ENCODE measurements at regions not wholly inside any gene's neighbourhood (a gene's known extent, or its start where the extent isn't known, plus 50 kb on each side); places are given as distances from the start of the nearest gene placed in this dataset.

DNA sequence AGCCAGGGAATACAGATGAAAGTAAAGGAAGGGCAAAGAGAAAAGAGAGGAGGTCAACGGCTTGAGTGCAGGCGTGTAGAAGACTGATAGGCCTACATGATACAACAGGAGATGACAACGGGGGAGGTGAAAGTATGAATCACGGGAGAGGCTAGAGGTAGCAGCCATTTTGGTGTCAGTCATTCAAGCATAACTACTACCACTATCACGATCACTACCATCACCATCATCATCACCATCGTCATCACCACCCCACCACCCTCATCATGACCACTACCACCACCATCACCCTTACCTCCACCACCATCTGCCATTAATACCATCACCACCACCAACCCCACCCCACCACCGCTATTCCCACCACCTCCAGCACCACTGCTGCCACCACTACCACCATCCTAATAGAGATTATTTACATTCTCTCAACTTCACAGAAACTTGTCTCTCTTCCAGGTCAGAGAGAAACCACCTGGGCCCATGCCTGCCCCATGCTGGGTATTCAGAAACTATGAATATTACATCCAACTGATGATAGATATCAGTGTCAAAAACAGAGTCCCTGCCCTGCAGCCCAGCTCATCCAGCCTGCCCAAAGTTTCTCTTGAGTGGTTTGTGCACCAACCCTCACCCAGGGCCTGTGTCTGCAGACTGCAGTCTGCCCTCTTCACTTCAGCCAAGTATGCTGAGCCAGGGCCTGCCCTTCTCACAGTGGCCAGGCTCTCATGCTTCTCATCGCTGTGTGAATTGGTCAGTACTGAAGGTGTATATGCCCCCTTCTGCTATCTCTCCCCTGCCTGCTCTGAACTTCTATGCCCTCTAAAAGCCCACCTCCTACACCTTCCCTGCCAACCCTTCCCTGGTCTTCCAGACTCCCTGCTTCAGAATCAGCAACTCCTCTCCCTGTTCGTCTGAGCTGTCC, 215.6 kb upstream of the TLE3 start:
- H3K4me3 ChIP-seq: no peak overlapping the region
- intact Hi-C loops (cut with micrococcal nuclease) (no loop called here), in situ Hi-C loops (cut with MboI) (no loop called here)
- ChIA-PET POLR2A (interaction anchor here (0.6 to 1.0 kb wide), 2 partner anchors 12 to 175 kb away, joined by 3 read pairs; no protein-coding TSS in a partner anchor), CTCF (ENCODE audit: low intra/inter-chr PET ratio) (no interaction called here)
- H4K20me1 ChIP-seq (replicated peaks; ENCODE audit: control insufficient read depth, insufficient read depth, low read length): no peaks in the 10 kb centered on the region; the same call in 1 of the 2 replicates
- H3K27me3 ChIP-seq (ENCODE audit: control insufficient read depth in 2 of 2, insufficient read depth in 2 of 2, low read length in 2 of 2): peaks cover 18 to 44% of the 10 kb centered on the region in 2 experiments; a peak in 4 of 5 replicates
- H3K27ac ChIP-seq (ENCODE audit: extremely low read depth, low read depth, low read length): no peak overlapping the region
- no peak overlapping the region for H3K4me2 ChIP-seq (ENCODE audit: insufficient read depth, low read length)
- FAIRE-seq (no peak), ATAC-seq (no peak), DNase-seq (ENCODE audit: extremely low read depth in 1 of 4, low spot score in 3 of 4) (no peak)
- no peaks in the 10 kb centered on the region for H3K9me3 ChIP-seq (replicated peaks; ENCODE audit: control insufficient read depth, insufficient read depth, low read depth, low read length)
- WGBS (ENCODE audit: insufficient coverage, low coverage, missing lambda C conversion rate): 2% methylated on average over 8 of the region's 9 CpGs
- no peak overlapping the region for H3K9ac ChIP-seq (ENCODE audit: insufficient read depth in 1 of 2, low read depth in 2 of 2, low read length in 2 of 2)
- no peak overlapping the region for H2AFZ ChIP-seq (ENCODE audit: low read depth, low read length)
- no TSS peak for BruUV-seq (replicated peaks)
- no peak for TF ChIP-seq ZNF551 (CRISPR knock-in tag; IDR thresholded peaks at IDR 0.05)
- no peaks in the 10 kb centered on the region; a peak in 1 of 5 replicates for H3K4me1 ChIP-seq (replicated peaks in 1 of 2; ENCODE audit: control insufficient read depth in 2 of 2, insufficient read depth in 2 of 2, low read length in 2 of 2)
- no peaks in the 10 kb centered on the region for H3K79me2 ChIP-seq (ENCODE audit: control insufficient read depth, insufficient read depth, low read length)
- H3K36me3 ChIP-seq (ENCODE audit: control insufficient read depth, insufficient read depth, low read length): no peaks in the 10 kb centered on the region
- H3K9me1 ChIP-seq (ENCODE audit: control insufficient read depth, insufficient read depth, low read length): no peaks in the 10 kb centered on the region

DNA sequence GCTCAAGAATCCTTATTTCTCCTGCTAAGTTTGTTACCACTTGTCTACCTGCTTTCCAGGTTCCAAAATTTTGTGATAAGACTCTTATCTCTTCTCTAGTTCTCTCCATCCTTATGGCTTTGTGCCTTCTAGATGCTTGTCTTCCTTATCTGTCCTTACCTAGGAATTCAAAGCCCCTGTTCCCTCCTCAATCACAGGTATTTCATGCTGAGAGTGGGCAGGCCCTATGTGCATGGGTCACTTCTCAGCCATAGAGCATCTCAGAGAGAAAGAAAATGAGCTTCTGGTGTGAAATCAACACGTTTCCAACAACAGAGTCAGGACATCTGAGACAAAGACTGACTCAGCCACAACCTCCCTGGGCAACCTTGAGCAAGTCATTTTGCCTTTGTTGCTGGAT, 214.1 kb upstream of the TLE3 start:
- Histone ChIP-seq H3K9ac (ENCODE audit: insufficient read depth in 1 of 2, low read depth in 2 of 2, low read length in 2 of 2) (no peak overlapping the region), H3K27me3 (ENCODE audit: control insufficient read depth in 2 of 2, insufficient read depth in 2 of 2, low read length in 2 of 2) (peaks cover 11 to 29% of the 10 kb centered on the region in 2 experiments; a peak in 4 of 5 replicates), H2AFZ (ENCODE audit: low read depth, low read length) (no peak overlapping the region), H3K4me3 (no peak overlapping the region), H3K79me2 (ENCODE audit: control insufficient read depth, insufficient read depth, low read length) (no peaks in the 10 kb centered on the region), H4K20me1 (replicated peaks; ENCODE audit: control insufficient read depth, insufficient read depth, low read length) (no peaks in the 10 kb centered on the region; the same call in 1 of the 2 replicates), H3K4me2 (ENCODE audit: insufficient read depth, low read length) (no peak overlapping the region), H3K9me3 (replicated peaks; ENCODE audit: control insufficient read depth, insufficient read depth, low read depth, low read length) (no peaks in the 10 kb centered on the region), H3K9me1 (ENCODE audit: control insufficient read depth, insufficient read depth, low read length) (no peaks in the 10 kb centered on the region), H3K4me1 (replicated peaks in 1 of 2; ENCODE audit: control insufficient read depth in 2 of 2, insufficient read depth in 2 of 2, low read length in 2 of 2) (no peaks in the 10 kb centered on the region; a peak in 2 of 5 replicates), H3K27ac (ENCODE audit: extremely low read depth, low read depth, low read length) (no peak overlapping the region), H3K36me3 (ENCODE audit: control insufficient read depth, insufficient read depth, low read length) (no peaks in the 10 kb centered on the region)
- ChIA-PET CTCF (ENCODE audit: low intra/inter-chr PET ratio) (no interaction called here), POLR2A (no interaction called here)
- no peak for FAIRE-seq
- no TSS peak for BruUV-seq (replicated peaks)
- 0% methylated on average over 1 of the region's 1 CpG for WGBS (ENCODE audit: insufficient coverage, low coverage, missing lambda C conversion rate)
- intact Hi-C loops (cut with micrococcal nuclease) (no loop called here), in situ Hi-C loops (cut with MboI) (no loop called here)
- TF ChIP-seq KLF6 (CRISPR knock-in tag; IDR thresholded peaks at IDR 0.05; ENCODE audit: borderline replicate concordance) (no peak), ZNF695 (CRISPR knock-in tag; IDR thresholded peaks at IDR 0.05) (no peak), ZNF3 (CRISPR knock-in tag; IDR thresholded peaks at IDR 0.05) (no peak), PURB (CRISPR knock-in tag; IDR thresholded peaks at IDR 0.05; ENCODE audit: low read depth) (no peak)
- TF ChIP-seq, protein P1, sequence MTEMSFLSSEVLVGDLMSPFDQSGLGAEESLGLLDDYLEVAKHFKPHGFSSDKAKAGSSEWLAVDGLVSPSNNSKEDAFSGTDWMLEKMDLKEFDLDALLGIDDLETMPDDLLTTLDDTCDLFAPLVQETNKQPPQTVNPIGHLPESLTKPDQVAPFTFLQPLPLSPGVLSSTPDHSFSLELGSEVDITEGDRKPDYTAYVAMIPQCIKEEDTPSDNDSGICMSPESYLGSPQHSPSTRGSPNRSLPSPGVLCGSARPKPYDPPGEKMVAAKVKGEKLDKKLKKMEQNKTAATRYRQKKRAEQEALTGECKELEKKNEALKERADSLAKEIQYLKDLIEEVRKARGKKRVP (CRISPR knock-in tag; IDR thresholded peaks at IDR 0.05): no peak
- TF ChIP-seq, protein P2, sequence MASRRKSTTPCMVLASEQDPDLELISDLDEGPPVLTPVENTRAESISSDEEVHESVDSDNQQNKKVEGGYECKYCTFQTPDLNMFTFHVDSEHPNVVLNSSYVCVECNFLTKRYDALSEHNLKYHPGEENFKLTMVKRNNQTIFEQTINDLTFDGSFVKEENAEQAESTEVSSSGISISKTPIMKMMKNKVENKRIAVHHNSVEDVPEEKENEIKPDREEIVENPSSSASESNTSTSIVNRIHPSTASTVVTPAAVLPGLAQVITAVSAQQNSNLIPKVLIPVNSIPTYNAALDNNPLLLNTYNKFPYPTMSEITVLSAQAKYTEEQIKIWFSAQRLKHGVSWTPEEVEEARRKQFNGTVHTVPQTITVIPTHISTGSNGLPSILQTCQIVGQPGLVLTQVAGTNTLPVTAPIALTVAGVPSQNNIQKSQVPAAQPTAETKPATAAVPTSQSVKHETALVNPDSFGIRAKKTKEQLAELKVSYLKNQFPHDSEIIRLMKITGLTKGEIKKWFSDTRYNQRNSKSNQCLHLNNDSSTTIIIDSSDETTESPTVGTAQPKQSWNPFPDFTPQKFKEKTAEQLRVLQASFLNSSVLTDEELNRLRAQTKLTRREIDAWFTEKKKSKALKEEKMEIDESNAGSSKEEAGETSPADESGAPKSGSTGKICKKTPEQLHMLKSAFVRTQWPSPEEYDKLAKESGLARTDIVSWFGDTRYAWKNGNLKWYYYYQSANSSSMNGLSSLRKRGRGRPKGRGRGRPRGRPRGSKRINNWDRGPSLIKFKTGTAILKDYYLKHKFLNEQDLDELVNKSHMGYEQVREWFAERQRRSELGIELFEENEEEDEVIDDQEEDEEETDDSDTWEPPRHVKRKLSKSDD (conservative IDR thresholded peaks at IDR 0.05; ENCODE audit: low read length): no peak
- no peak for DNase-seq (ENCODE audit: extremely low read depth in 1 of 4, low spot score in 3 of 4)
- ATAC-seq: no peak
